Mammary epithelial cell (primary cell): ENCODE measurements at regions not wholly inside any gene's neighbourhood (a gene's known extent, or its start where the extent isn't known, plus 50 kb on each side); places are given as distances from the start of the nearest gene placed in this dataset.

Experiments
- CTCF ChIP-seq, 2 donors: IDR thresholded peaks in 1 of 2; conservative IDR thresholded peaks in 1 of 2; 2 replicates each; pipeline ENCODE4 v1.5.1; 2011 to 2012; ENCODE audit warnings: inconsistent platforms in 2 of 2, low read length in 2 of 2, mild to moderate bottlenecking in 2 of 2, control low read depth in 1 of 2, low read depth in 1 of 2; ENCODE audit not compliant: insufficient read depth in 1 of 2; ENCODE audit errors: extremely low read depth in 1 of 2
- EZH2 ChIP-seq: IDR thresholded peaks from 2 replicates; pipeline ENCODE4 v1.6.1; 2012; ENCODE audit warnings: low read length, inconsistent platforms, borderline replicate concordance

GRCh38 chr5:98425640-98426039 lies 347.8 kb upstream of the RGMB start:
- no peak for TF ChIP-seq CTCF (conservative IDR thresholded peaks at IDR 0.05 in 1 of 2, IDR thresholded peaks at IDR 0.05 in 1 of 2; ENCODE audit: extremely low read depth in 1 of 2, insufficient read depth in 1 of 2, low read depth in 1 of 2, low read length in 2 of 2)
- no peak for TF ChIP-seq EZH2
